C4-2B (cell line): ENCODE measurements at regions not wholly inside any gene's neighbourhood (a gene's known extent, or its start where the extent isn't known, plus 50 kb on each side); places are given as distances from the start of the nearest gene placed in this dataset.

ENCODE experiments used
- CTCF ChIP-seq: fragments of 450-650 bp; conservative IDR thresholded peaks from 2 replicates; pipeline ENCODE4 v1.5.1; 2017; ENCODE audit warnings: mild to moderate bottlenecking
- ZFX ChIP-seq: fragments of 450-650 bp; IDR thresholded peaks from 2 replicates; pipeline ENCODE4 v1.6.1; 2017

GRCh38 chr1:29900712-29901111, 664.4 kb downstream of the PTPRU start:
- TF ChIP-seq CTCF: no peak
- no peak for TF ChIP-seq ZFX
